Activated CD8-positive, alpha-beta T cell treated with anti-CD3 and anti-CD28 coated beads for 36 hours (primary cell): ENCODE measurements at regions not wholly inside any gene's neighbourhood (a gene's known extent, or its start where the extent isn't known, plus 50 kb on each side); places are given as distances from the start of the nearest gene placed in this dataset.
"Not testable (repeated sequence)": the region's sequence is repeated elsewhere in the genome, so short reads cannot be mapped to it uniquely, and the experiment has no call there.

Source experiments
- ATAC-seq: fragments of 200-7000 bp; cut with Tn5 transposase; one replicate; pipeline ENCODE4 v1.10.0; 2021; ENCODE audit warnings: mild to moderate bottlenecking, moderate library complexity
- CTCF ChIA-PET: fragments of 350-600 bp; sonication (Branson Sonifier 250); formaldehyde crosslinking; loops from one replicate; lab custom pipeline; 2021; ENCODE audit warnings: antibody characterized with exemption; lab: Charles Lee
- POLR2A ChIA-PET: fragments of 350-600 bp; sonication (Branson Sonifier 250); formaldehyde crosslinking; loops from one replicate; lab custom pipeline; 2021; ENCODE audit warnings: antibody characterized with exemption; lab: Charles Lee
- DNase-seq: peaks from one replicate; pipeline ENCODE4 v3.0.0-alpha.2; 2020
- H3K27ac Mint-ChIP-seq: one replicate; pipeline ENCODE4 v1.8.0; 2021; ENCODE audit warnings: mild to moderate bottlenecking, mixed read lengths
- H3K27me3 Mint-ChIP-seq: one replicate; pipeline ENCODE4 v1.8.0; 2021; ENCODE audit warnings: mixed read lengths
- H3K36me3 Mint-ChIP-seq: one replicate; pipeline ENCODE4 v1.8.0; 2021; ENCODE audit warnings: low read depth, mixed read lengths
- H3K4me1 Mint-ChIP-seq: one replicate; pipeline ENCODE4 v1.8.0; 2021; ENCODE audit warnings: low read depth, mixed read lengths
- H3K4me3 Mint-ChIP-seq: one replicate; pipeline ENCODE4 v1.8.0; 2021; ENCODE audit warnings: mild to moderate bottlenecking, moderate library complexity, mixed read lengths
- H3K9me3 Mint-ChIP-seq: one replicate; pipeline ENCODE4 v1.8.0; 2021; ENCODE audit warnings: mixed read lengths
- CTCF ChIP-seq: fragments of 200-600 bp; IDR thresholded peaks from one replicate; pipeline ENCODE4 v1.8.0; 2022; ENCODE audit warnings: antibody characterized with exemption, mild to moderate bottlenecking
- intact Hi-C: fragments of 100-400 bp; cut with micrococcal nuclease; formaldehyde crosslinking; loops from one replicate; pipeline ENCODE4 v1.10.0; 2022

- Mint-ChIP-seq H3K36me3 (peaks cover 28% of the 10 kb centered on the region), H3K27ac (no peak overlapping the region), H3K27me3 (no peaks in the 10 kb centered on the region), H3K4me3 (no peak overlapping the region), H3K4me1 (peaks cover 64% of the 10 kb centered on the region), H3K9me3 (peaks cover 2% of the 10 kb centered on the region)
- ATAC-seq = no peak
- DNase-seq = no peak
- CTCF ChIA-PET = no interaction called here
- POLR2A ChIA-PET = no interaction called here
- intact Hi-C loops = no loop called here
- TF ChIP-seq CTCF = no peak
Measured at GRCh38 chr2:189309331-189309730, 129.8 kb upstream of the COL5A2 start.

DNA sequence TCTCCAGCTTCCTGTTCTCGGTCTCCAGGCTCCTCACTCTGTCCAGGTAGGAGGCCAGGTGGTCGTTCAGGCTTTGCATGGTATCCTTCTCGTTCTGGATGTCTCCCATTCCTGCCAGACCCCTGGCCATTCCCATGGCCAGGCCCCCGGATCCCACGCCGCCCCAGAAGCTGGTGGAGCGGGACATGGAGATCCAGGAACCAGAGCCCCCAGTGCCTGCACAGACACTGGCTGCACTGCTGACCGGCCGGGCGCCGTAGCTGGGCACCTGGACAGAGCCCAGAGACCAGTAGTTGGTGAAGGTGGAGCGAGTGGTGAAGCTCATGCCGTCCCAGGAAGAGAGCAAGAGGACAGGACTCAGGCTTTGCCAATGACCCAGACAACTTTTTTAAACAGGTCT lies 129.1 kb upstream of the WDR75 start:
- POLR2A ChIA-PET = no interaction called here
- peak overlapping the region; percentile 79 for H3K27ac Mint-ChIP-seq
- CTCF ChIA-PET = interaction anchor here (1.2 kb wide), 1 partner anchor 25 kb away, joined by 4 read pairs; no protein-coding TSS in a partner anchor
- H3K4me1 Mint-ChIP-seq = peaks cover 49% of the 10 kb centered on the region
- H3K36me3 Mint-ChIP-seq = peaks cover 19% of the 10 kb centered on the region
- no peak for TF ChIP-seq CTCF
- ATAC-seq (no peak), DNase-seq (no peak)
- H3K27me3 Mint-ChIP-seq = no peaks in the 10 kb centered on the region
- intact Hi-C loops = no loop called here
- no peaks in the 10 kb centered on the region for H3K9me3 Mint-ChIP-seq
- no peak overlapping the region for H3K4me3 Mint-ChIP-seq

DNA sequence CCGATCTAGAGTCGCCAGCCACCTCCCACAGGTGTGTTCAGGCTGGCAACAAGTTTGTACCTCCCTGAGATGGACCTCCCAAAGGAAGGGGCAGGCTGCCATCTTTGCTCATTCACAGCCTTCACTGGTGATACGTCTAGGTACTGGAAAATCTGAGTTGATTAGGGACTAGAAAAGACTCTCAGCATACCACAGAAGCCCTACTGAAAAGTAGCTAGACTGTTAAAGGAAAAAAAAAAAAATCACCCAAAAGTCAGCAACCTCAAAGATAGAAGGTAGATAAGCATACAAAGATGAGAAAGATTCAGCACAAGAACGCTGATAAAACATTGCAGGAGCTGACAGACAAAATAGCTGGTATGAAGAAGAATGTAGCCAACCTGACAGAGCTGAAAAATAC lies 128.6 kb upstream of the WDR75 start:
- Mint-ChIP-seq H3K27me3 (no peaks in the 10 kb centered on the region), H3K36me3 (peaks cover 17% of the 10 kb centered on the region), H3K4me3 (no peak overlapping the region), H3K4me1 (peaks cover 47% of the 10 kb centered on the region), H3K9me3 (no peaks in the 10 kb centered on the region), H3K27ac (peak overlapping the region; percentile 79)
- intact Hi-C loops = no loop called here
- CTCF ChIA-PET = interaction anchor here (1.0 kb wide), 1 partner anchor 218 kb away, joined by 3 read pairs; no protein-coding TSS in a partner anchor
- POLR2A ChIA-PET = no interaction called here
- ATAC-seq = peak; percentile 89
- no peak for TF ChIP-seq CTCF
- peak; percentile 29 for DNase-seq

GRCh38 chr2:189318761-189319160 lies 122.5 kb upstream of the WDR75 start:
- H3K27ac Mint-ChIP-seq = no peak overlapping the region
- ATAC-seq (no peak), DNase-seq (no peak)
- intact Hi-C loops = no loop called here
- no peak for TF ChIP-seq CTCF
- peaks cover 10% of the 10 kb centered on the region for H3K36me3 Mint-ChIP-seq
- peaks cover 6% of the 10 kb centered on the region for H3K4me1 Mint-ChIP-seq
- H3K27me3 Mint-ChIP-seq = no peaks in the 10 kb centered on the region
- peaks cover 10% of the 10 kb centered on the region for H3K9me3 Mint-ChIP-seq
- ChIA-PET POLR2A (no interaction called here), CTCF (no interaction called here)
- no peak overlapping the region for H3K4me3 Mint-ChIP-seq

DNA sequence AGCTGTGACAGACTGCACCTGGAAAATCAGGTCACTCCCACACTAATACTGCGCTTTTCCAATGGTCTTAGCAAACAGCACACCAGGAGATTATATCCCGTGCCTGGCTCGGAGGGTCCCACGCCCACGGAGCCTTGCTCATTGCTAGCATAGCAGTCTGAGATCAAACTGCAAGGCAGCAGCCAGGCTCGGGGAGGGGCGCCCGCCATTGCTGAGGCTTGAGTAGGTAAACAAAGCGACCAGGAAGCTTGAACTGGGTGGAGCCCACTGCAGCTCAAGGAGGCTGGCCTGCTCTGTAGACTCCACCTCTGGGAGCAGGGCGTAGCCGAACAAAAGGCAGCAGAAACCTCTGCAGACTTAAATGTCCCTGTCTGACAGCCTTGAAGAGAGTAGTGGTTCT lies 121.8 kb upstream of the WDR75 start:
- peaks cover 12% of the 10 kb centered on the region for H3K9me3 Mint-ChIP-seq
- H3K4me1 Mint-ChIP-seq, H3K27me3 Mint-ChIP-seq, DNase-seq, H3K27ac Mint-ChIP-seq, ATAC-seq, intact Hi-C loops, H3K36me3 Mint-ChIP-seq, POLR2A ChIA-PET, H3K4me3 Mint-ChIP-seq, CTCF ChIA-PET: not testable (repeated sequence)
